K562 (cell line): ENCODE measurements at regions not wholly inside any gene's neighbourhood (a gene's known extent, or its start where the extent isn't known, plus 50 kb on each side); places are given as distances from the start of the nearest gene placed in this dataset.
A peak's percentile ranks its signal among the peaks of the same experiment; 100 is the strongest.

Experiments
- ATAC-seq: fragments of 200-7000 bp; cut with Tn5 transposase; 3 replicates; pipeline ENCODE4 v1.9.1; 2020; ENCODE audit warnings: moderate library complexity
- BruUV-seq: library from RNA; stranded (reverse); fragments of 400-500 nt; replicated peaks from 2 replicates; lab custom pipeline; 2021; lab: Mats Ljungman, UMichigan
- CTCF ChIA-PET: fragments of 300-600 bp; formaldehyde crosslinking; extraction: SDS; loops from one replicate; lab custom pipeline; 2021; ENCODE audit warnings: low intra/inter-chr PET ratio; lab: Yijun Ruan, JAX
- POLR2A ChIA-PET: fragments of 300-600, 350-650 bp; sonication (Branson Sonifier 250); formaldehyde crosslinking; extraction: SDS; loops from one replicate; lab custom pipeline; 2021; ENCODE audit warnings: antibody characterized with exemption, inconsistent platforms; lab: Yijun Ruan, JAX
- DNase-seq, 4 experiments: peaks; one replicate each; pipeline versions ENCODE4 v3.0.0 to v3.0.0-alpha.2; 2011 to 2018; ENCODE audit warnings: low spot score in 3 of 4, mixed read lengths in 3 of 4; ENCODE audit errors: extremely low read depth in 1 of 4
- FAIRE-seq: peaks from 2 replicates; lab custom pipeline; 2011; peaks lifted over from hg19 to GRCh38; lab: Jason Lieb, UNC
- H2AFZ ChIP-seq: 2 replicates; pipeline ENCODE4 v1.6.0; 2011; ENCODE audit warnings: low read depth, low read length, control low read depth, inconsistent platforms
- H3K27ac ChIP-seq: fragments of 200-600 bp; 3 replicates; pipeline ENCODE4 v1.8.0; 2011; ENCODE audit warnings: low read depth, mild to moderate bottlenecking, control low read depth, inconsistent platforms, low read length, moderate library complexity, mixed read lengths; ENCODE audit errors: extremely low read depth
- H3K27me3 ChIP-seq, 2 experiments: fragments of 300-600 bp in 1 of 2; 2 replicates in 1 of 2; 3 replicates in 1 of 2; pipeline versions ENCODE4 v1.6.0 to v1.8.0; 2011; ENCODE audit warnings: inconsistent platforms in 2 of 2, low read length in 2 of 2, mild to moderate bottlenecking in 1 of 2, mixed read lengths in 1 of 2, moderate library complexity in 1 of 2; ENCODE audit not compliant: control insufficient read depth in 2 of 2, insufficient read depth in 2 of 2
- H3K36me3 ChIP-seq: fragments of 300-600 bp; 3 replicates; pipeline ENCODE4 v1.8.0; 2011; ENCODE audit warnings: mild to moderate bottlenecking, low read length, inconsistent platforms; ENCODE audit not compliant: control insufficient read depth, insufficient read depth
- H3K4me1 ChIP-seq, 2 experiments: fragments of 200-600 bp in 1 of 2; replicated peaks in 1 of 2; 2 replicates in 1 of 2; 3 replicates in 1 of 2; pipeline versions ENCODE4 v1.5.1 to v1.8.0; 2011; ENCODE audit warnings: inconsistent platforms in 2 of 2, low read length in 2 of 2, mild to moderate bottlenecking in 1 of 2, mixed read lengths in 1 of 2, moderate library complexity in 1 of 2; ENCODE audit not compliant: control insufficient read depth in 2 of 2, insufficient read depth in 2 of 2
- H3K4me2 ChIP-seq: 2 replicates; pipeline ENCODE4 v1.6.1; 2011; ENCODE audit warnings: low read length, control low read depth, inconsistent platforms, mixed read lengths; ENCODE audit not compliant: insufficient read depth
- H3K4me3 ChIP-seq: fragments of 200-600 bp; sonication (generic), shearing (Covaris generic); 2 replicates; pipeline ENCODE4 v1.5.1; 2016; ENCODE audit warnings: control low read depth, inconsistent platforms
- H3K79me2 ChIP-seq: fragments of 200-600 bp; 3 replicates; pipeline ENCODE4 v1.8.0; 2011; ENCODE audit warnings: low read length, inconsistent platforms; ENCODE audit not compliant: control insufficient read depth, insufficient read depth
- H3K9ac ChIP-seq, 2 experiments: 2 replicates each; pipeline versions ENCODE4 v1.6.0 to v1.6.1; 2011; ENCODE audit warnings: low read depth in 2 of 2, low read length in 2 of 2, control low read depth in 1 of 2, inconsistent platforms in 1 of 2, mild to moderate bottlenecking in 1 of 2, mixed read lengths in 1 of 2; ENCODE audit not compliant: insufficient read depth in 1 of 2
- H3K9me1 ChIP-seq: one replicate; pipeline ENCODE4 v1.6.0; 2011; ENCODE audit warnings: inconsistent platforms, mild to moderate bottlenecking, low read length, moderate library complexity; ENCODE audit not compliant: control insufficient read depth, insufficient read depth
- H3K9me3 ChIP-seq: replicated peaks from 2 replicates; pipeline ENCODE4 v1.5.1; 2011; ENCODE audit warnings: low read depth, low read length, inconsistent platforms; ENCODE audit not compliant: control insufficient read depth, insufficient read depth
- H4K20me1 ChIP-seq: replicated peaks from 2 replicates; pipeline ENCODE4 v1.6.1; 2011; ENCODE audit warnings: low read length, inconsistent platforms, mixed read lengths; ENCODE audit not compliant: control insufficient read depth, insufficient read depth
- BDP1 ChIP-seq: IDR thresholded peaks from 3 replicates; pipeline ENCODE4 v1.6.1; 2011; ENCODE audit not compliant: insufficient read length, insufficient read depth
- BHLHE40 ChIP-seq: IDR thresholded peaks from 2 replicates; pipeline ENCODE4 v1.6.1; 2011; ENCODE audit warnings: low read length, improper control_type of control experiment
- FOSL1 ChIP-seq: fragments of 200-800 bp; sonication (Bioruptor generic); conservative IDR thresholded peaks from 2 replicates; pipeline ENCODE4 v1.6.1; 2016; ENCODE audit warnings: missing genetic modification characterization, missing compliant biosample characterization
- GABPA ChIP-seq: fragments of 200-800 bp; sonication (Bioruptor generic); conservative IDR thresholded peaks from 2 replicates; pipeline ENCODE4 v1.6.1; 2016; ENCODE audit warnings: low read depth, missing genetic modification characterization, missing compliant biosample characterization
- KDM5B ChIP-seq: fragments of 200-600 bp; sonication (generic); IDR thresholded peaks from 2 replicates; pipeline ENCODE4 v1.6.1; 2012; ENCODE audit warnings: low read depth, mild to moderate bottlenecking, moderate library complexity, low read length, control low read depth, inconsistent platforms; ENCODE audit not compliant: insufficient replicate concordance
- RREB1 ChIP-seq: fragments of 250-450 bp; sonication (Bioruptor Pico); IDR thresholded peaks from 2 replicates; pipeline ENCODE4 v1.4.0; 2020
- SREBF2 ChIP-seq: sonication (generic); formaldehyde crosslinking; IDR thresholded peaks from 2 replicates; pipeline ENCODE4 v1.4.0; 2020; ENCODE audit warnings: mild to moderate bottlenecking, missing genetic modification reagents
- WHSC1 ChIP-seq: IDR thresholded peaks from one replicate; pipeline ENCODE4 v1.6.1; 2012; ENCODE audit warnings: low read length, control low read depth, inconsistent platforms
- ZNF592 ChIP-seq: fragments of 450-650 bp; IDR thresholded peaks from 2 replicates; pipeline ENCODE4 v1.6.1; 2017; ENCODE audit warnings: antibody characterized with exemption, mild to moderate bottlenecking
- ZSCAN32 ChIP-seq: fragments of 450-650 bp; formaldehyde crosslinking; IDR thresholded peaks from 2 replicates; pipeline ENCODE4 v1.4.0; 2020; ENCODE audit warnings: mild to moderate bottlenecking, moderate library complexity
- WGBS: fragments of 100-300 bp; shearing (Covaris generic); methylation state at CpG from one replicate; pipeline ENCODE4 v1.1.6; 2016; ENCODE audit warnings: low coverage, mixed read lengths; ENCODE audit not compliant: insufficient coverage; ENCODE audit errors: missing lambda C conversion rate; 5-methylcytosine and 5-hydroxymethylcytosine counted together
- in situ Hi-C: fragments of 300-500 bp; cut with MboI; formaldehyde crosslinking; loops from 4 replicates; pipeline ENCODE4 v1.15.0; 2018; ENCODE audit warnings: inconsistent platforms, mixed read lengths
- intact Hi-C: fragments of 100-400 bp; cut with micrococcal nuclease; formaldehyde crosslinking; loops from 2 replicates; pipeline ENCODE4 v1.14.2; 2022

DNA sequence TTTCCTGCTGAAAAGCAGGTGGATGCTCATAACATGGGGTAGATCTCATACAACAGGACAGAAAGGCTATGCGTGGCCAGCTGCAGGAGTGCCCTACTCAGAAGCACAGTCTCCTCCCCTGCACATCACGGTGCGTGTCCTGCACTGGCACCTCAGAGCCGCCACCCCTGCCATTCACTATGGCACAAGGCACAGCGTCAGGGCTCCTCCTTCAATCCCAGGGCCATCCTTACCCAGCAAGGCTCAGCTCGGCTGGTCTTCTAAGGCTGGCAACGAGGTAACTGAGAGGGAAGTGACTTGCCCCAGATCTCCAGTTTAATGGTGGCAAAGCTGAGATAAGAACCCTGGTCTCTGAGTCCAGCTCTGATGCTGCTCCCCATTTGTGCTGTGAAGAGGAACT is 97.1 kb downstream of the CPN2 start (continued):
- TF ChIP-seq ZNF592 (peak; percentile 69), WHSC1 (peak; percentile 58)

GRCh38 chr3:194255252-194256039 is 95.7 kb downstream of the CPN2 start:
- Histone ChIP-seq H3K4me2 (peak overlapping the region; percentile 79), H3K9me3 (peaks cover 8% of the 10 kb centered on the region), H3K9me1 (no peaks in the 10 kb centered on the region), H3K4me3 (peak overlapping the region; percentile 26), H3K79me2 (no peaks in the 10 kb centered on the region), H2AFZ (peak overlapping the region; percentile 86), H3K4me1 (peaks cover 42 to 48% of the 10 kb centered on the region in 2 experiments), H3K36me3 (no peaks in the 10 kb centered on the region), H3K9ac (peak overlapping the region; percentile 86 to 90), H3K27ac (peak overlapping the region; percentile 98), H4K20me1 (no peaks in the 10 kb centered on the region), H3K27me3 (no peaks in the 10 kb centered on the region; a peak in 1 of 5 replicates)
- 1% methylated on average over 19 of the region's 19 CpGs for WGBS
- BruUV-seq: TSS peak; percentile 90
- ChIA-PET CTCF (no interaction called here), POLR2A (interaction anchor here (0.6 to 2.8 kb wide), 11 partner anchors 9 to 200 kb away, joined by 3 to 14 read pairs (median 3); no protein-coding TSS in a partner anchor)
- peak; percentile 96 for ATAC-seq
- FAIRE-seq: peak; percentile 100
- intact Hi-C loops: loop anchor here (1.0 to 5.0 kb wide), 5 partner anchors 59 to 468 kb away; partner anchors contain the start of gene HES1
- in situ Hi-C loops: no loop called here
- DNase-seq: peak; percentile 92 to 98 (median 94)
- TF ChIP-seq KDM5B (peak; percentile 88), GABPA (tag) (peak; percentile 86), BDP1 (no peak), RREB1 (CRISPR knock-in tag) (0 out of 2 replicates have a peak, but pooled peaks have one; percentile 12), BHLHE40 (peak; percentile 100), FOSL1 (tag) (peak; percentile 86; the same call in 1 of the 2 replicates), ZSCAN32 (no peak), SREBF2 (no peak)
